Fibroblast of lung (primary cell): ENCODE measurements at regions not wholly inside any gene's neighbourhood (a gene's known extent, or its start where the extent isn't known, plus 50 kb on each side); places are given as distances from the start of the nearest gene placed in this dataset.
A peak's percentile ranks its signal among the peaks of the same experiment; 100 is the strongest.

ENCODE experiments used
- DNase-seq, 2 donors: peaks; one replicate each; pipeline versions ENCODE4 v3.0.0 to v3.0.0-alpha.2; 2010; ENCODE audit warnings: low read depth in 2 of 2
- H2AFZ ChIP-seq: 2 replicates; pipeline ENCODE4 v1.5.1; 2012; ENCODE audit warnings: low read length, control low read depth, inconsistent platforms
- H3K27ac ChIP-seq: 2 replicates; pipeline ENCODE4 v1.5.1; 2011; ENCODE audit warnings: low read length, control low read depth; ENCODE audit not compliant: insufficient read depth
- H3K27me3 ChIP-seq: 2 replicates; pipeline ENCODE4 v1.5.1; 2011; ENCODE audit warnings: mild to moderate bottlenecking, low read length; ENCODE audit not compliant: control insufficient read depth, insufficient read depth
- H3K36me3 ChIP-seq: 2 replicates; pipeline ENCODE4 v1.5.1; 2011; ENCODE audit warnings: low read length; ENCODE audit not compliant: control insufficient read depth, insufficient read depth
- H3K4me1 ChIP-seq: 2 replicates; pipeline ENCODE4 v1.5.1; 2011; ENCODE audit warnings: low read length; ENCODE audit not compliant: control insufficient read depth, insufficient read depth; ENCODE audit errors: extremely low read depth
- H3K4me2 ChIP-seq: 2 replicates; pipeline ENCODE4 v1.5.1; 2011; ENCODE audit warnings: low read length, control low read depth; ENCODE audit not compliant: insufficient read depth; ENCODE audit errors: extremely low read depth
- H3K4me3 ChIP-seq, 4 experiments: fragments of 200-600 bp in 1 of 4; sonication (generic) in 1 of 4; replicated peaks in 1 of 4; 2 replicates each; pipeline ENCODE4 v1.5.1; 2011 to 2016; ENCODE audit warnings: low read length in 4 of 4, low read depth in 3 of 4, mild to moderate bottlenecking in 3 of 4, control low read depth in 2 of 4, inconsistent platforms in 1 of 4, mixed read lengths in 1 of 4; ENCODE audit not compliant: insufficient read depth in 1 of 4; ENCODE audit errors: control extremely low read depth in 1 of 4
- H3K79me2 ChIP-seq: 2 replicates; pipeline ENCODE4 v1.5.1; 2012; ENCODE audit warnings: mild to moderate bottlenecking, low read length, inconsistent platforms; ENCODE audit not compliant: control insufficient read depth, insufficient read depth
- H3K9ac ChIP-seq: 2 replicates; pipeline ENCODE4 v1.5.1; 2011; ENCODE audit warnings: mild to moderate bottlenecking, low read length, control low read depth; ENCODE audit not compliant: insufficient read depth
- H3K9me3 ChIP-seq: 2 replicates; pipeline ENCODE4 v1.5.1; 2012; ENCODE audit warnings: low read depth, low read length; ENCODE audit not compliant: control insufficient read depth, insufficient read depth
- H4K20me1 ChIP-seq: 2 replicates; pipeline ENCODE4 v1.5.1; 2011; ENCODE audit warnings: low read length; ENCODE audit not compliant: control insufficient read depth, insufficient read depth; ENCODE audit errors: extremely low read depth
- EZH2 ChIP-seq: IDR thresholded peaks from 2 replicates; pipeline ENCODE4 v1.5.1; 2012; ENCODE audit warnings: low read length, control low read depth, mild to moderate bottlenecking; ENCODE audit errors: missing control alignments
- TF ChIP-seq, protein P1 (sequence below), 2 donors: IDR thresholded peaks in 1 of 2; conservative IDR thresholded peaks in 1 of 2; 1 replicate in 1 of 2; 2 replicates in 1 of 2; pipeline ENCODE4 v1.5.1; 2011 to 2012; ENCODE audit warnings: low read length in 2 of 2, control low read depth in 1 of 2, inconsistent platforms in 1 of 2, low read depth in 1 of 2, mild to moderate bottlenecking in 1 of 2

DNA sequence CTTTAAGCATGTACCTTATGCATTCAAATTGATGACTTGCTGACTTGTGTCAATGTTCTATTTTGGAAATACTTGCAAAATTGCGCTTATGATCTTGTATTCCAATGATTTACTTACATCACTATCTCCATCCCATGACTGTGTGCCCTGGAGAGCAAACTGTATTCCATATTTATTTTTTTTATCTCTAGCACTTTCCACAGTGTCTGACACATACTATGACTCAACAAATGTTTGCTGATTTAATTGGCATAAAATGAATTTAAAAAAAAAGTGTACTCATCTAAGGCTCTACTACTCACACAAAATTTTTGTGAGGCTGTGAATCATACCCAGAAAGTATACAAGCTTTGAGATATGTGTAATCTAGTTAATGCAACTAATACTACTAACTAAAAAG, 1066.8 kb upstream of the ADGRL3 start:
- no peak overlapping the region for H3K4me3 ChIP-seq
- no peak overlapping the region for H2AFZ ChIP-seq
- no peak overlapping the region for H3K9ac ChIP-seq
- H3K4me1 ChIP-seq, result no peaks in the 10 kb centered on the region
- TF ChIP-seq, protein P1, sequence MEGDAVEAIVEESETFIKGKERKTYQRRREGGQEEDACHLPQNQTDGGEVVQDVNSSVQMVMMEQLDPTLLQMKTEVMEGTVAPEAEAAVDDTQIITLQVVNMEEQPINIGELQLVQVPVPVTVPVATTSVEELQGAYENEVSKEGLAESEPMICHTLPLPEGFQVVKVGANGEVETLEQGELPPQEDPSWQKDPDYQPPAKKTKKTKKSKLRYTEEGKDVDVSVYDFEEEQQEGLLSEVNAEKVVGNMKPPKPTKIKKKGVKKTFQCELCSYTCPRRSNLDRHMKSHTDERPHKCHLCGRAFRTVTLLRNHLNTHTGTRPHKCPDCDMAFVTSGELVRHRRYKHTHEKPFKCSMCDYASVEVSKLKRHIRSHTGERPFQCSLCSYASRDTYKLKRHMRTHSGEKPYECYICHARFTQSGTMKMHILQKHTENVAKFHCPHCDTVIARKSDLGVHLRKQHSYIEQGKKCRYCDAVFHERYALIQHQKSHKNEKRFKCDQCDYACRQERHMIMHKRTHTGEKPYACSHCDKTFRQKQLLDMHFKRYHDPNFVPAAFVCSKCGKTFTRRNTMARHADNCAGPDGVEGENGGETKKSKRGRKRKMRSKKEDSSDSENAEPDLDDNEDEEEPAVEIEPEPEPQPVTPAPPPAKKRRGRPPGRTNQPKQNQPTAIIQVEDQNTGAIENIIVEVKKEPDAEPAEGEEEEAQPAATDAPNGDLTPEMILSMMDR (conservative IDR thresholded peaks at IDR 0.05 in 1 of 2, IDR thresholded peaks at IDR 0.05 in 1 of 2; ENCODE audit: low read depth in 1 of 2, low read length in 2 of 2), result no peak
- no peak for TF ChIP-seq EZH2
- H4K20me1 ChIP-seq, result no peaks in the 10 kb centered on the region
- H3K27ac ChIP-seq, result no peak overlapping the region
- no peaks in the 10 kb centered on the region for H3K36me3 ChIP-seq
- H3K79me2 ChIP-seq, result no peaks in the 10 kb centered on the region
- H3K4me2 ChIP-seq, result no peak overlapping the region
- H3K27me3 ChIP-seq, result no peaks in the 10 kb centered on the region
- H3K9me3 ChIP-seq, result no peaks in the 10 kb centered on the region
- peak; percentile 69 to 79 for DNase-seq

DNA sequence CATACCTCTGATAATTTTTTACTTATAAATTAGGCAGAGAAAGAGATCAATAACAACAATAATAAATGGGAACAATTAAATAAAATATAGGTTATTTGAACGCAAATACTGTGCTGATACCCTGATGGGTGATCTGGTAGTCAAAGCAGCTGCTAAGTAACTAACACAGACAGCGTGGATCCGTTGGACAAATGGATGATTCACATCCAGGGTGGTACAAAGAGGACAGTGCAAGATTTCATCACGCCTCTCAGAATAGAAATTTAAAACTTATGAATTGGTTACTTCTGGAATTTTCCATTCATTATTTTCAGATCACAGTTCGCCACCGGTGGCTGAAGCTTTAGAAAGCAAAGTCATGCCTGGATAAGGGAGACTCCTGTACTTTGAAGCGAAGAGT, 1066.0 kb upstream of the ADGRL3 start:
- no peak overlapping the region for H3K4me3 ChIP-seq
- no peak overlapping the region for H3K27ac ChIP-seq
- H3K79me2 ChIP-seq, result no peaks in the 10 kb centered on the region
- no peaks in the 10 kb centered on the region for H3K36me3 ChIP-seq
- TF ChIP-seq, protein P1 (conservative IDR thresholded peaks at IDR 0.05 in 1 of 2, IDR thresholded peaks at IDR 0.05 in 1 of 2; ENCODE audit: low read depth in 1 of 2, low read length in 2 of 2), result no peak
- TF ChIP-seq EZH2, result no peak
- H3K9ac ChIP-seq, result no peak overlapping the region
- H4K20me1 ChIP-seq, result no peaks in the 10 kb centered on the region
- H3K4me1 ChIP-seq, result no peaks in the 10 kb centered on the region
- no peaks in the 10 kb centered on the region for H3K9me3 ChIP-seq
- peak in 1 of 2 donors; percentile 29 for DNase-seq
- no peak overlapping the region for H2AFZ ChIP-seq
- no peak overlapping the region for H3K4me2 ChIP-seq
- H3K27me3 ChIP-seq, result no peaks in the 10 kb centered on the region

DNA sequence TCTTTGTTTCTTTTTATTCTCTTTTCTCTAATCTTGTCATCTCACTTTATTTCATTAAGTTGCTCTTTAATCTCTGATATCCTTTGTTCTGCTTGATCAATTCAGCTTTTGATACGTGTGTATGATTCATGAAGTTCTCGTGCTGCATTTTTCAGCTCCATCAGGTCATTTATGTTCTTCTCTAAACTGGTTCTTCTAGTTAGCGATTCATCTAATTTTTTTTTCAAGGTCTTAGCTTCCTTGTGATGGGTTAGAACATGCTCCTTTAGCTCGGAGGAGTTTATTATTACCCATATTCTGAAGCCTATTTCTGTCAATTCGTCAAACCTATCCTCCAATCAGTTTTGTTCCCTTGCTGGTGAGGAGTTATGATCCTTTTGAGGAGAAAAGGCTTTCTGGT, 1045.0 kb upstream of the ADGRL3 start:
- H3K9me3 ChIP-seq, result no peaks in the 10 kb centered on the region
- no peaks in the 10 kb centered on the region for H4K20me1 ChIP-seq
- H2AFZ ChIP-seq, result no peak overlapping the region
- no peak overlapping the region for H3K9ac ChIP-seq
- H3K4me2 ChIP-seq, result no peak overlapping the region
- no peaks in the 10 kb centered on the region for H3K79me2 ChIP-seq
- no peaks in the 10 kb centered on the region for H3K4me1 ChIP-seq
- H3K36me3 ChIP-seq, result no peaks in the 10 kb centered on the region
- TF ChIP-seq, protein P1 (conservative IDR thresholded peaks at IDR 0.05 in 1 of 2, IDR thresholded peaks at IDR 0.05 in 1 of 2; ENCODE audit: low read depth in 1 of 2, low read length in 2 of 2), result no peak
- no peak for TF ChIP-seq EZH2
- H3K27me3 ChIP-seq, result no peaks in the 10 kb centered on the region
- H3K4me3 ChIP-seq, result no peak overlapping the region
- no peak for DNase-seq
- H3K27ac ChIP-seq, result no peak overlapping the region
